ENCODE measurements at regions not wholly inside any gene's neighbourhood (a gene's known extent, or its start where the extent isn't known, plus 50 kb on each side); places are given as distances from the start of the nearest gene placed in this dataset.
"Not testable (repeated sequence)": the region's sequence is repeated elsewhere in the genome, so short reads cannot be mapped to it uniquely, and the experiment has no call there.

DNA sequence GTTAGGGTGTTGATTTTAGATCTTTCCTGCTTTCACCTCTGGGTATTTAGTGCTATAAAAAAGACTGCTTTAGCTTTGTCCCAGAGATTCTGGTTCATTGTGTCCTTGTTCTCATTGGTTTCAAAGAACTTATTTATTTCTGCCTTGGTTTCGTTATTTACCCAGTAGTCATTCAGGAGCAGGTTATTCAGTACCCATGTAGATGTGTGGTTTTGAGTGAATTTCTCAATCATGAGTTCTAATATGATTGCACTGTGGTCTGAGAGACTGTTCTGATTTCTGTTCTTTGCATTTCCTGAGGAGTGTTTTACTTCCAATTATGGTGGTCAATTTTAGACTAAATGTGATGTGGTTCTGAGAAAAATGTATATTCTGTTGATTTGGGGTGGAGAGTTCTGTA is 167.1 kb upstream of the KYNU start:
- DNase-seq = no peak
- intact Hi-C loops (cut with micrococcal nuclease) = no loop called here
- Histone ChIP-seq H3K4me1 (no peaks in the 10 kb centered on the region), H3K27ac (replicated peaks) (no peak overlapping the region), H3K4me3 (no peak overlapping the region), H3K27me3 (ENCODE audit: low read depth) (no peaks in the 10 kb centered on the region), H3K9me3 (replicated peaks) (peaks cover 15% of the 10 kb centered on the region), H3K36me3 (no peaks in the 10 kb centered on the region)
- TF ChIP-seq, protein P1, sequence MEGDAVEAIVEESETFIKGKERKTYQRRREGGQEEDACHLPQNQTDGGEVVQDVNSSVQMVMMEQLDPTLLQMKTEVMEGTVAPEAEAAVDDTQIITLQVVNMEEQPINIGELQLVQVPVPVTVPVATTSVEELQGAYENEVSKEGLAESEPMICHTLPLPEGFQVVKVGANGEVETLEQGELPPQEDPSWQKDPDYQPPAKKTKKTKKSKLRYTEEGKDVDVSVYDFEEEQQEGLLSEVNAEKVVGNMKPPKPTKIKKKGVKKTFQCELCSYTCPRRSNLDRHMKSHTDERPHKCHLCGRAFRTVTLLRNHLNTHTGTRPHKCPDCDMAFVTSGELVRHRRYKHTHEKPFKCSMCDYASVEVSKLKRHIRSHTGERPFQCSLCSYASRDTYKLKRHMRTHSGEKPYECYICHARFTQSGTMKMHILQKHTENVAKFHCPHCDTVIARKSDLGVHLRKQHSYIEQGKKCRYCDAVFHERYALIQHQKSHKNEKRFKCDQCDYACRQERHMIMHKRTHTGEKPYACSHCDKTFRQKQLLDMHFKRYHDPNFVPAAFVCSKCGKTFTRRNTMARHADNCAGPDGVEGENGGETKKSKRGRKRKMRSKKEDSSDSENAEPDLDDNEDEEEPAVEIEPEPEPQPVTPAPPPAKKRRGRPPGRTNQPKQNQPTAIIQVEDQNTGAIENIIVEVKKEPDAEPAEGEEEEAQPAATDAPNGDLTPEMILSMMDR (IDR thresholded peaks at IDR 0.05; ENCODE audit: borderline replicate concordance) = no peak

DNA sequence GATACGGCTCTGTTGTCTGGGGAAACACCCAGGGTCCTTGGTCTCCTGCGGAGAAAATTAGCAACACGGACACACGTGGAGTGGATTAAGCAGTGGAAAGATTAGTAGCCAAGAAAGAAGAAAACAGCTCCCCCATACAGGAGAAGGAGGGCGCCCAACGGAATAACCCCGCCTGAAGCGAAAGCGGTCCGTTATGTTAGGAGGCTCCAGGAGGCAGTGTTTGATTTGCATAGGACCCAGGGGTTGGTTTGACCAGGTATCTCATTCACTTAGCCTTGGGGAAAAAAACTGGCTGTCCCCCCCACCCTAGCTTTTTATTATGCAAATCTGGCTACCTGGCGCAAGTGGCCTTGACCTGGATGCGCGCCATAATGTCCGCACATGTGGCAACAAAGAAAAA is 170.1 kb upstream of the KYNU start:
- no peak for DNase-seq
- H3K36me3 ChIP-seq = no peaks in the 10 kb centered on the region

DNA sequence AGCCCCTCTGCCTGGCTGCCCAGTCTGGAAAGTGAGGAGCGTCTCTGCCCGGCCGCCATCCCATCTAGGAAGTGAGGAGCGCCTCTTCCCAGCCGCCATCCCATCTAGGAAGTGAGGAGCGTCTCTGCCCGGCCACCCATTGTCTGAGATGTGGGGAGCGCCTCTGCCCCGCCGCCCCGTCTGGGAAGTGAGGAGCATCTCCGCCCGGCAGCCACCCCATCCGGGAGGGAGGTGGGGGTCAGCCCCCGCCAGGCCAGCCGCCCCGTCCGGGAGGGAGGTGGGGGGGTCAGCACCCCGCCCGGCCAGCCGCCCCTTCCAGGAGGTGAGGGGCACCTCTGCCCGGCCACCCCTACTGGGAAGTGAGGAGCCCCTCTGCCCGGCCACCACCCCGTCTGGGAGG is 175.1 kb upstream of the KYNU start:
- H3K36me3 ChIP-seq; H3K27ac ChIP-seq (replicated peaks); H3K4me3 ChIP-seq; DNase-seq; intact Hi-C loops (cut with micrococcal nuclease); H3K9me3 ChIP-seq (replicated peaks); H3K4me1 ChIP-seq; H3K27me3 ChIP-seq (ENCODE audit: low read depth): not testable (repeated sequence)

More for the DNA sequence above, 170.1 kb upstream of the KYNU start:
- Histone ChIP-seq H3K27me3 (ENCODE audit: low read depth) (no peaks in the 10 kb centered on the region), H3K9me3 (replicated peaks) (peaks cover 5% of the 10 kb centered on the region), H3K4me3 (no peak overlapping the region), H3K27ac (replicated peaks) (no peak overlapping the region), H3K4me1 (no peaks in the 10 kb centered on the region)
- TF ChIP-seq, protein P1 (IDR thresholded peaks at IDR 0.05; ENCODE audit: borderline replicate concordance) = no peak
- intact Hi-C loops (cut with micrococcal nuclease) = no loop called here

DNA sequence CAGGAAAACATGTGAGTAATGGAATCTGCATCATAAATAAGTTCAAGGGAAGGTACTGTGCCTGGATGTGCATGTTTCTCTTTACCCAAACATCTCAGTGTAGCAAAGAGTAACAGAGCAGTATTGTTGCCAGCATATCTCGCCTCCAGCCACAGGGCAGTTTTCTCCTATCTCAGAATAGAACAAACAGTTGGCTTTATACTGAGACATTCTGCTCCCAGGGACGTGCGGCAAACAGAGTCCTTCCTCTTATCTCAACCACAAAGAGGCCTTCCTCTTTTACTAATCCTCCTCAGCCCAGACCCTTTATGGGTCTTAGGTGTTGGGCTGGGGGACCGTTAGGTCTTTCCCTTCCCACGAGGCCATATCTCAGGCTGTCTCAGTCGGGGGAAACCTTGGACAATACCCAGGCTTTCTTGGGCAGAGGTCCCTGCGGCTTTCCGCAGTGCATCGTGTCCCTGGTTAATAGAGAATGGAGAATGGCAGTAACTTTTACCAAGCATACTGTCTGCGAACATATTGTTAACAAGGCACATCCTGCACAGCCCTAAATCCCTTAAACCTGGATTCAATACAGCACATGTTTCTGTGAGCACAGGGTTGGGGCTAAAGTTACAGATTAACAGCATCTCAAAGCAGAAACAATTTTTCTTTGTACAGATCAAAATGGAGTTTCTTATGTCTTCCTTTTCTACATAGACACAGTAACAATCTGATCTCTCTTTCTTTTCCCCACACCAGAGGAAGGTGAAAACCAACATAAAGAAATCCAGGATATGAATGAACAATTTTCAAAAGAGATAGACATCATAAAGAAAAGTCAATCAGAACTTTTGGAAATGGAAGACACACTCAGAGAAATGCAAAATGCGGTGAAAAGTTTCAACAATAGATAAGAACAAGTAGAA is 181.9 kb upstream of the KYNU start:
- H3K36me3 ChIP-seq; H3K9me3 ChIP-seq (replicated peaks); H3K27ac ChIP-seq (replicated peaks); H3K4me1 ChIP-seq; H3K4me3 ChIP-seq; H3K27me3 ChIP-seq (ENCODE audit: low read depth); intact Hi-C loops (cut with micrococcal nuclease); DNase-seq: not testable (repeated sequence)

DNA sequence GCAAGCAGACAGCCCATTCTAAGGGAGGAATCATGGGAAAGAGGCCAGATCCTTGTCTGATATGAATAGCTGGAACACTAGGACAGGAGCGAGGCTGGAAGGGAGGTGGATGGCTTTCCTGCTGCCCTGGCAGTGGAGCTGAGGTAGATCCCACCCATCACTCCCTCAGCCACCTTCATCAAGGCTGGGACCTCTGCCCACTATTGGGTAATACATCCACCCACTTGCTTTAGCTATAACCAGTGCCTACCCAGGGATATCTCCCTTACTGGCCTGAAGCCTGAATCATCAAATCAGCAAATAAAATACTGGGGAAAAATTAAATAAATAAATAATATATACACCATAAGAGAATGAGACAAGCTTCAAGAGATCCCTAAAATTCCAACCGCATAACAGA is 183.2 kb upstream of the KYNU start:
- Histone ChIP-seq H3K4me3 (no peak overlapping the region), H3K27me3 (ENCODE audit: low read depth) (no peaks in the 10 kb centered on the region), H3K9me3 (replicated peaks) (no peaks in the 10 kb centered on the region), H3K27ac (replicated peaks) (no peak overlapping the region), H3K36me3 (no peaks in the 10 kb centered on the region), H3K4me1 (no peaks in the 10 kb centered on the region)
- TF ChIP-seq, protein P1 (IDR thresholded peaks at IDR 0.05; ENCODE audit: borderline replicate concordance) = no peak
- no peak for DNase-seq
- intact Hi-C loops (cut with micrococcal nuclease) = no loop called here

DNA sequence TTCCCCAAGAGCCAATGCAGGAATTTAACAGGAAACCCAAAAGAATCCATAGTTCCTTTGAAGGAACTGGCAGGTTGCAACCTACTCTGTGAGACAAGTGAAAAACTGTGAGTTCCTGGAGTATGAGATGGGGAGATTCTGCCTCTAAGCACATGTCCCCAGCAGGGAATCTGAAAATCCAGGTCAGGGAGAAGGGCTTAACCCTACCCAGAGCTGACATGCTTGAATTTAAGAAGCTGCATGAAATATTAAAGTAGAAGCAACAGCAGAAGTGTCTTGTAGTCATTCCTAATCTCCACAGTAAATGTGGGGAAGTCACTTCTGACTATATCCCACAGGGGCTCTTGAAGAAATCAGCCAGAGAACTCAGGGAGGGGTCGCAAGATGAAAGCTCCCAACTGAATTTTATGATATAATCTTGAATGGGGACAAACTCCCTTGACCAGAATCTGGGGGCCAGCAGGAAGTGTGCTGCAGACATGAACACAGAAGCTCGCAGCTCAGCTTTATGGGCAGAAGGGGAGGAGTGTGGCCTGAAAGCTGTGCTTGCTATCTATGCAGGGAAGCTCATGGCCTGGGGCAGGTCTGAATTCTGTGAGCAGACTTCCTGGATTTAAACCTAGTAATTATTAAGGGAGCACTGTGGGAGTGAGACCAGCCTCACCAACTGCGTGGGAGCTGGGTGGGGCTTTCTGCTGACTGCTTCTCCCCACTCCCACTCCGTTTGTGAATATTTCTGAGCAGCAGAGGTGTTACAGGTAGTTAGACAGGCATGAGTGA is 184.1 kb upstream of the KYNU start:
- H3K4me3 ChIP-seq = no peak overlapping the region
- no peak overlapping the region for H3K27ac ChIP-seq (replicated peaks)
- intact Hi-C loops (cut with micrococcal nuclease) = no loop called here
- DNase-seq = no peak
- no peaks in the 10 kb centered on the region for H3K4me1 ChIP-seq
- H3K27me3 ChIP-seq (ENCODE audit: low read depth) = no peaks in the 10 kb centered on the region
- H3K36me3 ChIP-seq = no peaks in the 10 kb centered on the region
- no peaks in the 10 kb centered on the region for H3K9me3 ChIP-seq (replicated peaks)
- TF ChIP-seq, protein P1 (IDR thresholded peaks at IDR 0.05; ENCODE audit: borderline replicate concordance) = no peak

Data from left ventricle myocardium inferior (tissue), 1 donor.